Thyroid gland (tissue), 4 donors: ENCODE measurements at regions not wholly inside any gene's neighbourhood (a gene's known extent, or its start where the extent isn't known, plus 50 kb on each side); places are given as distances from the start of the nearest gene placed in this dataset.

Experiments used
- DNase-seq, 2 donors: peaks; one replicate each; pipeline ENCODE4 v3.0.0-alpha.2; 2019
- H3K27ac ChIP-seq, 3 donors: fragments of 200-600 bp; sonication (generic); 1 replicate in 2 of 3; 2 replicates in 1 of 3; pipeline ENCODE4 v1.5.1; 2016 to 2019; ENCODE audit warnings: mild to moderate bottlenecking in 1 of 3, moderate library complexity in 1 of 3
- H3K27me3 ChIP-seq: fragments of 200-600 bp; sonication (generic); one replicate; pipeline ENCODE4 v1.5.1; 2019
- H3K36me3 ChIP-seq, 2 donors: fragments of 200-600 bp; sonication (generic); one replicate each; pipeline ENCODE4 v1.5.1; 2016 to 2019
- H3K4me1 ChIP-seq, 2 donors: fragments of 200-600 bp; sonication (generic); one replicate each; pipeline ENCODE4 v1.5.1; 2017 to 2019
- H3K4me3 ChIP-seq, 3 donors: fragments of 200-600 bp; sonication (generic); replicated peaks in 1 of 3; 1 replicate in 2 of 3; 2 replicates in 1 of 3; pipeline ENCODE4 v1.5.1; 2016; ENCODE audit warnings: mild to moderate bottlenecking in 1 of 3
- H3K9me3 ChIP-seq: fragments of 200-600 bp; sonication (generic); one replicate; pipeline ENCODE4 v1.5.1; 2017
- POLR2A ChIP-seq, 2 donors: fragments of 450-650 bp; IDR thresholded peaks; one replicate each; pipeline ENCODE4 v1.6.1; 2017; ENCODE audit warnings: antibody characterized with exemption in 2 of 2, mild to moderate bottlenecking in 2 of 2, moderate library complexity in 1 of 2
- WGBS, 2 donors: methylation state at CpG; one replicate each; pipeline ENCODE4 v1.1.5; 2017; 5-methylcytosine and 5-hydroxymethylcytosine counted together
- intact Hi-C: fragments of 100-400 bp; cut with DNase I; formaldehyde crosslinking; loops from one replicate; pipeline ENCODE4 v1.15.1; 2023
- TF ChIP-seq, protein P1 (sequence below), 6 experiments: fragments of 200-600 bp in 3 of 6; fragments of 450-650 bp in 3 of 6; sonication (generic) in 3 of 6; IDR thresholded peaks; one replicate each; pipeline ENCODE4 v1.5.1; 2016 to 2019; ENCODE audit warnings: antibody characterized with exemption in 6 of 6, mild to moderate bottlenecking in 2 of 6, inconsistent platforms in 1 of 6, moderate library complexity in 1 of 6

DNA sequence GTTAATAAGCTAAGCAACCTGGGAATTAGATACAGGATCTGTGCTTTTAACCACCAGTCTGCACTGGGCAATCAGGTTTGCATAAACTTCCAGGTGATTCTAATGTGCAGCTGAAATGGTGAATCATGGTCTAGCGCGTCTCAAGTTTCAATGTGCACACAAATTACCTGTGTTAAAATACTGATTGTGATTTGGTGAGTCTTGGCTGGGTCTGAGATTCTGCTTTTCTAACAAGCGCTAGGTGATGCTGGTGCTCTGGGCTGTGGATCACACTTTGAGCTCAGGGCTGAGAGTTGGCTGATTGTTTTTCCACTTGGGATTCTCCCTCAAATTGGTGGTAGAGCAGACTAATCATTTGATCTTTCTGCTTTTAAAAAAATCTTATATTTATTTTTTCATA lies 124.8 kb downstream of the C12orf75 start:
- H3K4me3 ChIP-seq: no peak overlapping the region
- H3K9me3 ChIP-seq: no peaks in the 10 kb centered on the region
- TF ChIP-seq, protein P1, sequence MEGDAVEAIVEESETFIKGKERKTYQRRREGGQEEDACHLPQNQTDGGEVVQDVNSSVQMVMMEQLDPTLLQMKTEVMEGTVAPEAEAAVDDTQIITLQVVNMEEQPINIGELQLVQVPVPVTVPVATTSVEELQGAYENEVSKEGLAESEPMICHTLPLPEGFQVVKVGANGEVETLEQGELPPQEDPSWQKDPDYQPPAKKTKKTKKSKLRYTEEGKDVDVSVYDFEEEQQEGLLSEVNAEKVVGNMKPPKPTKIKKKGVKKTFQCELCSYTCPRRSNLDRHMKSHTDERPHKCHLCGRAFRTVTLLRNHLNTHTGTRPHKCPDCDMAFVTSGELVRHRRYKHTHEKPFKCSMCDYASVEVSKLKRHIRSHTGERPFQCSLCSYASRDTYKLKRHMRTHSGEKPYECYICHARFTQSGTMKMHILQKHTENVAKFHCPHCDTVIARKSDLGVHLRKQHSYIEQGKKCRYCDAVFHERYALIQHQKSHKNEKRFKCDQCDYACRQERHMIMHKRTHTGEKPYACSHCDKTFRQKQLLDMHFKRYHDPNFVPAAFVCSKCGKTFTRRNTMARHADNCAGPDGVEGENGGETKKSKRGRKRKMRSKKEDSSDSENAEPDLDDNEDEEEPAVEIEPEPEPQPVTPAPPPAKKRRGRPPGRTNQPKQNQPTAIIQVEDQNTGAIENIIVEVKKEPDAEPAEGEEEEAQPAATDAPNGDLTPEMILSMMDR (IDR thresholded peaks at IDR 0.05): no peak
- no peaks in the 10 kb centered on the region for H3K4me1 ChIP-seq
- no peak for DNase-seq
- WGBS, 2 donors: 94 to 97% methylated on average over 3 of the region's 3 CpGs
- no peaks in the 10 kb centered on the region for H3K27me3 ChIP-seq
- no peaks in the 10 kb centered on the region for H3K36me3 ChIP-seq
- no peak overlapping the region for H3K27ac ChIP-seq
- intact Hi-C loops: no loop called here

DNA sequence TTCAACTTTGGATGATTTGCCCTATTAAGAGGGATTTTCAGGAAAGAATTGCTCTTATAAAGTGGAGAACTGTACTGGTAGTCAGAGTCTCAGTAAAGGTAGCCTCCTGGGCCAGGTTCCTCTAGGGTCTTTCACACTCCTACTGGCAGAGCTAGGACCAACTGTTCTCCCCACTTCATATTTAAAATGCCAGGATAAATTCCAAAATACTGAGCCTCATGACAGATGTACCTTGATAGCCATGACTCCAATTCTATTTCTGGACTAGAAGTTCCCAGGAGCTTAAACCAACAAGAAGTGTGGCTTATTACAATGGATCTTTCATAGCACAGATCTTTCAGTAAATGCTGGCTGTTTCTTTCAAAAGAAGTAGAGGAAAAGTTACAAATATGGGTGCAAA lies 126.5 kb downstream of the C12orf75 start:
- H3K27ac ChIP-seq: no peak overlapping the region
- H3K36me3 ChIP-seq: no peaks in the 10 kb centered on the region
- DNase-seq: no peak
- no peaks in the 10 kb centered on the region for H3K4me1 ChIP-seq
- H3K4me3 ChIP-seq: no peak overlapping the region
- H3K27me3 ChIP-seq: no peaks in the 10 kb centered on the region
- intact Hi-C loops: no loop called here
- TF ChIP-seq, protein P1 (IDR thresholded peaks at IDR 0.05): no peak
- no peak for TF ChIP-seq POLR2A (IDR thresholded peaks at IDR 0.05)
- no peaks in the 10 kb centered on the region for H3K9me3 ChIP-seq

DNA sequence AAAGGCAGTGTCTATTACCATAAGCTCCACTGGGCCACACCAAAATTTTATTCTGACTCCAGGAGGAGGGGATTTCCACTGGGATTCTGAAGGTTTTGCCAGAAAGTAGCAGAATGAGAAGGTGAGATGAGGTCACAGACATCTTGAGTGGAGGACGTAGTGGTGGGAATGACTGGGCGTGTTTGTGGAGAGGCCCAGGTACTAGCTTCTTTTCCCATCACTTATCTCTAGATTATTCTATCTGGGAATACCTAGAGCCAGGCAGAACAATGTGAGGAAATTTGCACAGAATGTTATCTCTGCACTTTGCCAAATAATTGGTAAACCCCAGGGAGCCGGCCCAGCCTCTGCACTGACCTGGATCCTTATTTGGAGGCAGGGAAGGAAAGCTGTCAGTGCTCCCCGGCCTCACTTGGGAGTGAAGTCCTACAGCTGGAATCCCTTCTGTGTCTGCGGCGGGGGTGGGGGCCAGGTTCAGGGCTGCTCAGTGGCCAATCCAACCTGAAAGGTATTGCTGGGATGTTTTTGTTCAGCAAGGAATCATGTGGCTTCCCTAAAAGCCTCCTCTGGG lies 129.4 kb downstream of the C12orf75 start:
- Histone ChIP-seq H3K9me3 (no peaks in the 10 kb centered on the region), H3K27me3 (no peaks in the 10 kb centered on the region), H3K4me3 (no peak overlapping the region), H3K27ac (no peak overlapping the region), H3K36me3 (no peaks in the 10 kb centered on the region), H3K4me1 (no peaks in the 10 kb centered on the region)
- no peak for DNase-seq
- intact Hi-C loops: no loop called here
- TF ChIP-seq, protein P1 (IDR thresholded peaks at IDR 0.05): no peak
- TF ChIP-seq POLR2A (IDR thresholded peaks at IDR 0.05): no peak
- WGBS, 2 donors: 62 to 75% methylated on average over 5 to 6 of the region's 6 CpGs

DNA sequence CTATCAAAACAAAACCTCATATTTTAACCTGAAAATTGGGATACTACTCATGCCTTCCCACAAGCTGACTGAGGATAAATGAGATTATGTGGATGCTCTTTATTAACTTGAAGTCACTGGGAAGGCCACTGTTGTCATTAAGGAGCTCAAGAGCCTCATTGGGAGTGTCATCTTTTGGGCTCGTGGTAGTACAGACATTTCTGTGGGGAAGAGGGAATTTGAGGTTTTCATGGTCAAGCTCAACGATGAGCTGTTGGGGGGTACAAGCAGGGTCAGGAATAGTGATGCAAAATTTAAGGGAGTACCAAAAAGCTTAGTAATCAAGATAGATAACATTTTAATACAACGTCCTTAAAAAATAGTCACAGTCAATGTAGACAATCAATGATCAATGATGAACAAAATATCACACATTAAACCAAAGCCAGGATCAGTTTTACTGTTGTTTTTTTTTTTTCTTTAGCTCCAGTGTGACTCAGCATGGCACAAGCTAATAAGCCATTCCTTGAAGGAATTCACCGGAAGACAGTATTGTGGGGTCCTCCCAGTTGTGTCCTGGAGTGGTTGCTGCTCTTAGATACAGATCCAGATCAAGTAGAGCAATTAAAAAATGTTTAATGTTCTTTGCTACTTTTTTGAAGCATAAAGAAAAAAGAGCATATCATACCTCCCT lies 130.9 kb downstream of the C12orf75 start:
- TF ChIP-seq, protein P1 (IDR thresholded peaks at IDR 0.05): no peak
- TF ChIP-seq POLR2A (IDR thresholded peaks at IDR 0.05): no peak
- no peaks in the 10 kb centered on the region for H3K36me3 ChIP-seq
- no peaks in the 10 kb centered on the region for H3K4me1 ChIP-seq
- intact Hi-C loops: no loop called here
- no peaks in the 10 kb centered on the region for H3K27me3 ChIP-seq
- WGBS, 2 donors: 86 to 89% methylated on average over 4 of the region's 4 CpGs
- H3K9me3 ChIP-seq: no peaks in the 10 kb centered on the region
- no peak overlapping the region for H3K27ac ChIP-seq
- no peak for DNase-seq
- H3K4me3 ChIP-seq: no peak overlapping the region

GRCh38 chr12:105461944-105462762 lies 131.7 kb downstream of the C12orf75 start:
- H3K9me3 ChIP-seq: no peaks in the 10 kb centered on the region
- no peak for DNase-seq
- H3K27me3 ChIP-seq: no peaks in the 10 kb centered on the region
- H3K27ac ChIP-seq: no peak overlapping the region
- H3K4me1 ChIP-seq: no peaks in the 10 kb centered on the region
- no peaks in the 10 kb centered on the region for H3K36me3 ChIP-seq
- H3K4me3 ChIP-seq: no peak overlapping the region
- TF ChIP-seq, protein P1 (IDR thresholded peaks at IDR 0.05): no peak
- no peak for TF ChIP-seq POLR2A (IDR thresholded peaks at IDR 0.05)
- intact Hi-C loops: no loop called here
- WGBS, 2 donors: 85 to 86% methylated on average over 7 of the region's 7 CpGs
